SKM-1 treated with dmso at 0.1 percent for 144 hours (cell line): ENCODE measurements at regions not wholly inside any gene's neighbourhood (a gene's known extent, or its start where the extent isn't known, plus 50 kb on each side); places are given as distances from the start of the nearest gene placed in this dataset.

Source experiments
- DNase-seq: peaks from one replicate; lab custom pipeline; 2025; ENCODE audit not compliant: unreplicated experiment; lab: John Stamatoyannopoulos, UW

DNA sequence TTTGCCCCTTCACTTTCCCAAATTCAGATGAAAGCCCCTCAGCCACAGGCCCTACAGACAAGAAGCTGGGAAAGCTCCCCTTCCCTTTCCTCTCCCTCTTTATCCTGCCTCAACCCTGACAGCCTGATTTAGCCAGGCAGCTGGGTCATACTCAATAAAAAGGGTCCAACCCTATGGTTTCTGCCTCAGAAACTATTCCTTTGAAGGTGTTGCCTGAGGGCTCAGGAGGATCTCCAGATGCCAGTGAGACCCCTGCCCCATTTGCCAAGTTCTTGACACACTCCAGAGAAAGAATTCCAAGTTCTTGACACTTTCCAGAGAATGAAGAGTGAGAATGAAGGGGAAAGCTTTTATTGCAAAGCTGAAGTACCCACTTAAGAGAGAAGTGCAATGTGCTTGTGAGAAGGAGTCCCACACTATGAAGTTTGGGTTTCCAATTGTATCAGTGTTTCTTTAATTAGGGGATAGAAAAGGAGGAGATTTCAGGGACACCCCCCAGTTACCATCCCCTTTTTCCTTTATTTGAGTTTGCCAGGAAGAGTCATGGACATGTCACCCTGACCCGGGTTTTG lies 576.2 kb downstream of the METTL4 start:
- no peak for DNase-seq

DNA sequence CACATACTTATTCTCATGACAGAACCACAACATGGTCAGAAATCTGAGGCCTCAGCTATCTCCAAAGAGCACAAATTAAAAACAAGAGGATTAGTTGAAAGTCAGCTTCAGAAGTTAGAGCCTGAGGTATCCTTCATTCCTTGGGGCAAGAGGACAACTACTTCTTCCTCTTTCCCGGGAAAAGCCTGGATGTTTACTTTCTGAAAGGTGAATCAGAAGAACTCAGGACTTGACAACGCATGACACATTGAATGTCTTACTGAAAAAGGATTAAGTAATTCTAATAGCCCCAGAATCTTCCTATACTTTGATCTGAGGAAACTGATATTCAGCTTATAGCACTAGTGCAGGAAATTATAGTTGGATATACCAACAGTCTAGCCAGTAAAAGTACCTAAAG lies 573.2 kb downstream of the METTL4 start:
- no peak for DNase-seq

DNA sequence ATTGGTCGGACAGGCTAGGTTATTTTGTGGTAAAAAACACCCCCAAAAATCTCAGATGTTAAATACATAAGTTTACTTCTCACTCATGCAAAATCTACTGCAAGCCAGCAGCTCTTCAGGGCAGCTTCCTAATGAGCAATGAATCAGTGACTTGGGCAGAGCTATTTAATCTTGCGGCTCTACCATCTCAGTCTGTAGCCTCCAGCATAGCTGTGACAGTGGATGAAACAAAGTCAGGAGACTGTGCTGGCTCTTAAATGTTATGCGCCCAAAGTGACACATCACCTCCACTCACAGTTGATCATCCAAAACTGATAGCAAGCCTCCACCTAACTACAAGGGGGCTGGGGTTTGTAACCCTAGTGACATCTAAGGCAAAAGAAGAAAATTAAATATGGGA lies 571.9 kb downstream of the METTL4 start:
- no peak for DNase-seq

DNA sequence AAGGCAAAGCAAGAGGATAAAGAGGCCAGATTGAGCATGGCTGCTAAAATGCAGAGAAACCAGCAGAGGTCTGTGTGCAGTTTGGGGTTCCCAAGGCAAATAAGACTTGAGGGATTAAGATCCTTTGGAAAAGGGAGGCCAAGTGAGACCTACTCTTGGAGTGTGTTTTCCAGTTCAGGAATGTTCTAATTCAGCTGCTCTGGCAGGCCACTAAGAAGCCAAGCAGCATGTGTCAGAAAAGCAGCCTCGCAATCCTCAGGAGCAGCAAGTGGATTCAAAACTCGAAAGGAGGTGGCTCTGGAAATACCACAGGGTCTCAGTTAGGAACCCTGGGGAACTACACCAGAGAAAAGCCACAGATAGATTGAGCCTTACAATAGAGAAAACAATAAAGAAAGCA lies 569.2 kb downstream of the METTL4 start:
- DNase-seq: no peak

DNA sequence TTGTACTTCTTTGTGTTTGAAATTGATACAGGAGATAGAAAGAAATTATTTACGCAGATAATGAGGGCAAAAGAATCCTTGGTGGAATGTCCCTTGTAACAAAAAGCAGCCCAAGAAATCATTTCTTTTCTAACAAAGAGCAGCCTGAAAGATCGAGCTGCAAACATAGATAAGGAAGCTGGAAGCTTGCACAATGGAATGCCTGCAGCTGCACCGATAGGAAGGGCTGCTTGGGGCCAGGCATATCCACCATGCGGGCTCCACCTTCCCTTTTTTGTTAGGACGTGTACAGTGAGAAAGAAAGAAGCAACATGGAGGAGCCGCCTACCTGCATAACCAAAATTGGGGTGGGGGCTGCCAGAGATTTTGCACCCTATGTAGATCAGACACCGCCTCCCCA lies 568.7 kb downstream of the METTL4 start:
- DNase-seq: peak; percentile 39

DNA sequence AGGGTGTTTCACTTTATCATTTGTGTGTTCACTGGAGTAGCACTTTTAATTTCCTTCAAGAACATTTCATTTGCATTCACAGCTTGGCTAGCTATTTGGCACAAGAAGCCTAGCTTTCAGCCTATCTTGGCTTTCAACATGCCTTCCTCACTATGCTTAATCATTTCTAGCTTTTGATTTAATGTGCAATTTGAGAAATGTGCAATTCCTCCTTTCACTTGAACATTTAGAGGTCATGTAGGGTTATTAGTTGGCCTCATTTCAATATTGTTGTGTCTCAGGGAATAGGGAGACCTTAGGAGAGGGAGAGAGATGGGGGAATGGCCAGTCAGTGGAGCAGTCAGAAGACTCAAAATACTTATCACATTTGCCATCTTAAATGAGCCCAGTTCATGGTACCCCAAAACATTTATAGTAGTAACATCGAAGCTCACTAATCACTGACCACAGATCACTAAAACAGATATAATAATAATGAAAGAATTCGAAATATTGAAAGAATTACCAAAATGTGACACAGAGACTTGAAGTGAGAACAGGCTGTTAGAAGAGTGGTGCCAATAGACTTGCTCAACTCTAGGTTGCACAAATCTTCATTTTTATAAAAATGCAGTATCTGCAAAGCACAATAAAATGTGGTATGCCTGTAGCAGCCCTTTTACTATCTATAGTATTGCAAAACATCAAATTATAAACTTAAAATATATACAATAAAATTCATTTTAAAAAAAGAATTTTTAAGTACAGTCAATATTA lies 561.2 kb downstream of the METTL4 start:
- no peak for DNase-seq

DNA sequence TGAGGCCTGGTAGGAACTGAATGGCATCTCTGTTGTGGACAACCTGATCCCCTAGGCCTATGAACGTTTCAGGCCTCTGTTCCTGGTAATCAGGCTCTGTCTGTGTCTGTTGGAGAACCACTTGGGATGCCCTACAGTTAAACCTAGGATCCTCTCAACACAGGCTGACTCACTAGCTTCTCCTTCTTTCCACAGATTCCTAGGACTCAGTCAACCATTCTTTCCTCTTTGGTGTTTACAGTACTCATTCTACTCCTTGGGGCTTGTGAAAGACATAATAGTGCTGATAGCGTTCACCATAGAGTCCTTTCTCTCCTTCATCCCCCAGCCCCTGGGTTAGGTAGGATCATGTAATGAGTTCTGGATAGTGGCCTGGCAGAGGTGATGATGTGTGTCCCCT lies 544.3 kb downstream of the METTL4 start:
- no peak for DNase-seq

DNA sequence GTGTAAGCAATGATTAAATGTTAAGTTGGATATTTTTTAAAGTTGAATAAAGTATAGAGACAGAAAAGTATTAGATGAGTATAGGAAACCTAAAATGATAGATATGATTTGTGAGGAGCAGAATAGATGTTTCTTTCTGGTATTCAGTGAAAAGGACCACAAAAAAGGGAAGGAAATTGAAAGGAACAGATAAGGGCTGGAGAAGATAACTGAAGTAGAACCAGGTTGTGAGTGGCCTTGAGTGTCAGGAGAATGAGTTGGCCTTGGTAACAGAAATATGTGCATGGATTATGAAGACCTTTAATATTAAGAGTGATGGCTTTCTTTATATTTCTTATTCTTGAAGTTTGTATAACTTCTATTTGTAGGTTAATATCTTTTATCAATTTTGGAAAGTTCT lies 543.5 kb downstream of the METTL4 start:
- no peak for DNase-seq

DNA sequence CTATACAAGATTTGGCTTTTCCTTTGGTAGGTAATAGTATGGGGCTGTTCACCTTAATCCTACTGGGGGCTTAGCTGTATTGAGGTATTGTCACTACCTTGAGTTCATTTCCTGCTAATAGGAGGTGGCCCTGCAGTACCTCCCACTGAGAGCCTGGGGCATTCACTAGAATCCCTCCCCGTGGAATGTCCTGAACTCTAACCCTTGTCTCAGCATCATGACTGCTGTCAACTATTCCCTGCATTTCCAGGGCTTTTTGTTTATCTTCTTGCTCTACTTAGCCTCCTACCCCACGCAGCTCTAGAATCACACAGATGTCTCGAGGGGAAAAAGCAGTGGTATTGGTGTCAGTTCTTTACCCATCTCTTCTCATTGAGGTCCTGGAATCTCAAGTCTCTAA lies 542.3 kb downstream of the METTL4 start:
- no peak for DNase-seq

DNA sequence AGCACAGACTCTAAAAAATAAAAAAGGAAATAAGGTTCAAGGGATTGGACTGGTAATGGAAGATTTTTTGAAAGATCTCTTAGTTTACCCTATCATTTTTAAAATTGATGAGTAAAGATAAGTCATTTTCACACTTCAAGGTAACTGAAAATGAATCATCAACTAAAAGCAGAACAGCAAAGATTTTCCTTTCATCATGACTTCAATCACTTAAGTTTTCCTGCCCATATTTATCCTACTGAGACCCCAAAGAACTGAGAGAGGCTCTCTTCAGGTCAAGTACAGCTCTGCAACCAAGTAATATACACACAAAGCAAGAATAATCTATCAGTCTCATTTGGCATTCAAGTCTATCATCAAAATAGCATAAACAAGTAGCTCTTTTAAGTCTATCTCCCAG lies 540.7 kb downstream of the METTL4 start:
- no peak for DNase-seq

DNA sequence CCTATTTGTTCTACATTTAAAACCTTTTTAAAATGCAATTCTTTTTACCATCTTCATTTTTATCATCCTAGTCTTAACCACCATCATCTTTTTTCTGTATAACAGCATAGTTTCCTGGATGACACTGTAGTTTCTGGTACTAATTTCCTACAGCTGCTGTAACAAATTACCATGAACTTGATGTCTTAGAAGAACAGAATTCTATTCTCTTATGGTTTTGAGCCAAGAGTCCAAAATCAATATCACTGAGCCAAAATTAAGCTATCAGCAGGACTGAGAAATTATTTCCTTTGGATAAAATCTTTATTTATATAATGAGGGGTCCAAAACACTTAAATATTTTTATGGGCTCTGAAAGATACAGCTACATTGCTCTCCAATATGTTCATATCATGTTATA lies 539.3 kb downstream of the METTL4 start:
- no peak for DNase-seq

DNA sequence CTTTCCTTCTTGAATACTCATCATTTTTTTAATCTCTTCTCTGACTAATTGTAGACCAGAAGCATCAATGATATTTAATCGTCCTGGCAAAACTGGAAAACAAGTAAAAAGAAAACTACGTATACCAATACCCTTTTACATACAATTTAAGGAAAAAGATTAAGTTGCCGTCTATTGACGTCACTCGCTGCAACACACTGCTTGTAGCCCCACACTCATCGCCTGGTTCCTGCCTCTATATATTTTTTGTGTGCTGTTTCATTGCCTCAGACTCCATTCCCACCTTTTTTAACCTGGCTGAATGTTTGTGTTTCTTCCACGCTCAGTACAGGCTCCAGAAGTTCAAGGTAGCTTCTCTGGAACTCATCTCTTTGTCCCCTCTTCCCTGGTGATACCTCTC lies 536.2 kb downstream of the METTL4 start:
- no peak for DNase-seq

DNA sequence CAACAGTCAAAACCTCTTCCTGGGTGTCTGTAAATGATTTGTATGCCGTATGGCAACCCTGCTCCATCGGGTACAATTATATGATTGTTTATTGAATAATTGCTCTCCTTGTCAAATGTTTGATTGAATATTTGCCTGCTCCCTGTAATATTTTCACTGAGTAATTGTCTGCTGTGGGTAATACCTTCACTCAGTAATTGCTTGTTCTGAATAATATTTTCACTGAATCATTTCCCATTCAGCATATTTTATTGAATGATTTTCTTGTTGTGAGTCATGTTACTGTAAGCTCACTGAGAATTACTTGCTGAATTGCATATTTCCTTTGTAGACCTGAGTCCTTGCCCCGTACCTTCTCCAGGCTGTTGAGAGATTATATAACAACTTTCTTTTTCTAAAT lies 535.2 kb downstream of the METTL4 start:
- no peak for DNase-seq

DNA sequence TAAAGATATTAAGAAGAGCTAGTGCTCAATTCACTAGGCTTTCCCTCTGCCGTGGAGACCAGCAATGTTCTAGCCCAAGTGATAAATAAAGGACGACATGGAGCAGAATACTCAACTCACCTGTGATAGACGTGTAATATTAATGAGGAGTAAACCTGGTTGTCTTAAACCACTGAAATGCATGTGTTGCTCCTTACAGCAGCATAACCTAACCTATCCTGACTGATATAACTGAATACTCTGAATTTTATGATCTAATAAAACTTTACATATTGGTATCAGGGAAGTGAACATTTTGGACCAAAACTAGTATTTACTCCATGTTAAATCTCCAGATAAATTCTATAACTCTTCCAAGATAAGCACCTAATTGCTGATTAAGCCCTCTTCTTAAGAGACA lies 531.0 kb downstream of the METTL4 start:
- DNase-seq: no peak

DNA sequence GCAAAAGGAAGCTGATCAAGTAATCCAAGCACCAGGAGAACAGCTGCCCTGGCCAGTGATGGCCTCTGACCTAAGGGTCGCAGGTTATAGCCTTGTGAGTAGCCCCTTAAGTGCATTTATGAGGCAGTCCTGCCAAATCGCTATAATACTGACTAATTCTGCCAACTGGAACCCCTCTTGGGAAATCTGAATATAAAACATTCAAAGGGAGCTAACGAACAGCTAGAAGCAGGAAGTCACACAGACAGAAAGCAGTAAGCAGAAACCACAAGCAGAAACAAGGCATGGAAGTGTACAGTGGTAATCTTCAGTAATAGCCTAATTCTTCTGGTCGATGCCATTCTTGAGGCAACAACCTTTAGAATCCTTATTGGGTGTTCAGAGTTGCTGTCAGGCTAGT lies 521.3 kb downstream of the METTL4 start:
- peak; percentile 45 for DNase-seq

DNA sequence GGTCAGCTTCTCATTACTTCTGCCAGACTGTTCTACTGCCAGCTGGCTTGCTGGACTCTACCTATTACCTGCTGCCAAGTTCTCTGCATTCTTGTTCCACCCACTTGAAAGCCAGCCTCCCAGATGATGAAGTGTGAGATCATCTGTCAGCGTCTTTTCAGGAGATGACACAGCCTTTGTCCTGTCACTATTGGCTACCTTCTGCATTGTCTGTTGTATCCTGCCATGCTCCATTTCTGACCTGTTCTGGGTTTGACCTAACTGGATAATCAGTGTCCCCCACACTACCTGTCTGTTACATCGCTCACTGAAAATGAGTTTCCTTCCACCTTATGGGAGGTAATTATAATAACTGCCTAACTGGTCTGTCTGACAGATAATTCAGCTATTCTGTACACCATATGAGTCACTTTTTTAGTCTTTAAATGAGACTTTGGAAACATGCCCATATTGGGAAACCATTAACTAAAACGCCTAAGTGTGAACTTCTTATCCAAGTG lies 520.6 kb downstream of the METTL4 start:
- no peak for DNase-seq

DNA sequence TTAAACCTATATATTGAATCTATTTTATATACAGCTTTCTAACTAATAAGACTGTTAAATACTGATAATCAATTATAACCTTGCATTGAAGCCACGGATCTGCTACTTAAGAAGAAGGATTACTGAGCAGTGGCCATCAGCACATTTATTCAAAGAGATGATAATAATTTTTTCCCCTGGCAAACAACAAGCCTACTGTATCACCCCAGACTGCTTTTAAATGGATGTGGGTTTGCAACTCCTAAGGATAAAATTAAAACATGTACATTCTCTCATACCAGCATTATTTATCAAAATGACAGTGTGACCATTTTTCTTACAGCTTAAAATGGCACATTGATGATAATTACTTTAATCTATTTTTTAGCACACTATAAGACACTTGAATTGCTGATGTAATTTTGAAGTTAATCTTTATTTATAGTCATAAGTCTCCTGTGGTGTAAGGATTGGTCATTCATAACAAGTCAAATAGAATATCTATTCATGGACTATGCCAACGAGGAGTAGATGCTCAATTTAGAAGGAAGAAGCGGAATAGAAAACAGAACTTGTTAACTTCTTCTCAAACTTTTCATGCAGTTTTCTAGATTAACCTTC lies 517.7 kb downstream of the METTL4 start:
- DNase-seq: no peak

DNA sequence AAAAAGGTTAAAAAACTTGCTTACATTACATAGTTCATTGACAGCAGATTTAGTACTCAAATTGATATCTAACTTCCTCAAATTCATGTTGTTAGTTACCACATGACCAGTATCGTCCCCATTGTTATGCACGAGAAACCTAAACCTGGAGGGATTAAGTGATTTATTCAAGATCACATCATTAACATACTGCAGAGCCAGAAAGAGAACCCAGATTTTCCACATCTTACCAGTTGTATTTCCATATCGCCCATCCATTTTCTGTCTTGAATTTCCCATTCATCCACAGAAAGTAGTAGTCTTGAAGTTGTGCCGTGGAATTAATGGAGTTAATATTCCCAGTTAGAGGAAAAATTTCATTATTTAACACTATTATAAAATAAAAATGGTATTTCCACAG lies 512.0 kb downstream of the METTL4 start:
- no peak for DNase-seq

DNA sequence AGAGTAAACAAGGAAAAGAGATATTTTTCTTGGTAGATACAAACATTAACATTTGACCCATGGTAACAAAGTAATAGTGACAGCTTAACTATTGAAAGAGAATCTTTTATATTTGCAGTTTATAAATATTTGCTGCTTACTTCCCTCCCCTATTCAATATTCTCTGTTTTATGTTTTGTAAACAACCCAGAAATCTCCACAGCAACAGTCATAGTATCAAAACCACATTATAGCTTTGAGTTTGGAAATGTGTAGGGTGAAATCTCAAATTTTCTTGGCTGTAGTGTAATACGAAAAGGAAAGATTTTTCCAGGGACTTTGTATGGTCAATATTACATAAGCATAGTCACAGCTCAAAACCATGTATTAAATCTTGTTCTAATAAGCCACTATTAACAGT lies 511.2 kb downstream of the METTL4 start:
- DNase-seq: no peak

DNA sequence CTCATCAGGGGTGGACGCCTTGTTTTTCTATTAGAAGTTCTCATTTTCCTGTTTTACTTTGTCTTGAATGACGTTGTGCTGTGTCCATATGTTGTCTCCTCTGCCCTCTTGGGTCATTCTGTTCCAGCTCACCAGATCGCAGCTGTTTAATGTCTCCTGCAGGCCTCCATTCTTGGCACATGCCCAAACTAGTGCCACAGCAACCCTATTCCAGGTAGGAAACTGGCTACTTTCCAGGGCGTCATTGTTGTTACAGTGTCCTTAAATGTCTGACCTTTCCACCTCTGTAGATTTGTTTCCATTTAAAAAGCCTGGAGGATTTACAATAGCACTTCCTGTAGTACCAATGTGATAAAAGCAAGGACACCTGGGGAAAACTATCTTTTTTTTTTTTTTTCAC lies 500.7 kb downstream of the METTL4 start:
- no peak for DNase-seq

DNA sequence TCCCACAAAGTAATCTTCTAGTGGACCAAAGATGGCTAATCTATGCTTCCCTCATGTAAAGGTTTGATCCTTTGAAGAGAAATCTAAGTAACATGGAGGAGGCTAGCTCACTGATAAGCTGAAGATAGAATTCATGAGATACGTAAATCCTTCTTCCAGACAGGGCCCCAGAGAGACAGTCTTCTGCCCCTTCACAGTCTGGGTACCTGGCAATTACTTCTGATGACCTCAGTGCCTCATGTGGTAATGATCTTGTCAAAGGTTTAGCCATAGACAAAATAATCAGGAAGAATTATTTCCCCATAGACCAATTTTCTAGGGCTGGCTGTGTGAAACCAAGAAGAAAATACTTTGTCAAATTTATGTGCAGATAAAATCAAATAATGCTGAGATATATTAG lies 495.8 kb downstream of the METTL4 start:
- no peak for DNase-seq

DNA sequence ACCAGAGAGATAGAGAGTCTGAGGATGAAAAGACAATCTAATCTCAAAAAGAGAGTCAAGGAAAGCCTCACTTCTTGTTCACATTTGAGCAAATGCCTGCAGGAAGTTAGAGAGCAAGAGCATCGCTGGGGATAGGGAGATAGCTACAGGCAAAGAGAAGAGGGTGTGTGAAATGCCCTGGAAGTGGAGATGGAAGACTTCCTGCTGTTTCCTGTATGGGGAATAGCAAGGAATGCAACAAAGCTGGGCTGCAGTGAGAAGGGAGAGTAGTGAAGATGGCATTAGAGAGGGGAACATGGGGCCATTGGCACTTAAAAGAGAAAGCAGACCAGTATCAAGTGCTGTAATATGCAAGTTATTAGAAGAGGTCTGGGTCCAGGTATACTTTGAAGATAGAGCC lies 488.6 kb downstream of the METTL4 start:
- DNase-seq: no peak

DNA sequence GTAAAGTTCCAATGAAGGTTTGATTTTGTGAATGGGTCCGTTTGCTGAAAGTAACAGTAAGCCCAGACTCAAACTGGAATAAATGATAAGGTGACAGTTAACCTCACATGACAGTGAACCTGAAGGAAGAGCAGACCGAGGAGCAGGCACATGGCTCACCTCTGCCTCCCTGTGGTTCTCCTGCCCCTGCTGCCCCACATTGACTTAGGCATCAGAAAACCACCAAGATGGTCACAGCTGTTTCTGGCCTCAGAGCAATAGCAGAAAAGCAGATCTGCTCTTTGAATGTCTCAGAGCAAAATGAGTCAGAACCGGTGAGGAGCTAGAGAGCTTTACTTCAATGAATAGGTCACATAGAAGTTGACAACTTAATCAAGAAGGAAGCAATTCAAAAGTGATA lies 487.6 kb downstream of the METTL4 start:
- no peak for DNase-seq
